SK-N-SH (cell line): ENCODE measurements at regions not wholly inside any gene's neighbourhood (a gene's known extent, or its start where the extent isn't known, plus 50 kb on each side); places are given as distances from the start of the nearest gene placed in this dataset.

ENCODE experiments used
- CTCF ChIA-PET: fragments of 300-600, 350-600 bp; formaldehyde crosslinking; extraction: SDS; loops from one replicate; lab custom pipeline; 2021; lab: Yijun Ruan, JAX
- POLR2A ChIA-PET: fragments of 350-600 bp; sonication (Branson Sonifier 250); formaldehyde crosslinking; extraction: SDS; loops from one replicate; lab custom pipeline; 2020; ENCODE audit warnings: antibody characterized with exemption, inconsistent platforms; lab: Yijun Ruan, JAX
- DNase-seq: peaks from one replicate; pipeline ENCODE4 v3.0.0; 2012
- H2AFZ ChIP-seq: fragments of 200-600 bp; sonication (generic); 2 replicates; pipeline ENCODE4 v1.8.1; 2016; ENCODE audit warnings: antibody characterized with exemption, mild to moderate bottlenecking, low read depth
- H3F3A ChIP-seq: fragments of 200-600 bp; sonication (generic); replicated peaks from 2 replicates; pipeline ENCODE3; 2016; ENCODE audit warnings: antibody characterized with exemption, mild to moderate bottlenecking; ENCODE audit not compliant: insufficient read depth
- H3K27ac ChIP-seq, 2 experiments: fragments of 200-500 bp in 1 of 2; fragments of 200-600 bp in 1 of 2; sonication (Bioruptor generic) in 1 of 2; sonication (generic), shearing (Covaris generic) in 1 of 2; 2 replicates each; pipeline versions ENCODE4 v1.5.1 to v1.6.1; 2014 to 2016; ENCODE audit warnings: low read depth in 2 of 2, inconsistent platforms in 1 of 2, low read length in 1 of 2, mild to moderate bottlenecking in 1 of 2, mixed read lengths in 1 of 2
- H3K27me3 ChIP-seq: fragments of 200-600 bp; sonication (generic), shearing (Covaris generic); 2 replicates; pipeline ENCODE4 v1.6.1; 2016; ENCODE audit warnings: mixed run types; ENCODE audit not compliant: insufficient read depth
- H3K36me3 ChIP-seq, 2 experiments: fragments of 200-500 bp in 1 of 2; fragments of 200-600 bp in 1 of 2; sonication (Bioruptor generic) in 1 of 2; sonication (generic) in 1 of 2; replicated peaks in 1 of 2; 2 replicates each; pipeline versions ENCODE3 to v1.5.1; 2014 to 2016; ENCODE audit warnings: low read length in 1 of 2, mild to moderate bottlenecking in 1 of 2; ENCODE audit not compliant: insufficient read depth in 2 of 2, control insufficient read depth in 1 of 2
- H3K4me1 ChIP-seq, 2 experiments: fragments of 200-500 bp in 1 of 2; fragments of 200-600 bp in 1 of 2; sonication (Bioruptor generic) in 1 of 2; sonication (generic), shearing (Covaris generic) in 1 of 2; 2 replicates each; pipeline versions ENCODE4 v1.5.1 to v1.6.1; 2014 to 2016; ENCODE audit warnings: low read depth in 1 of 2, low read length in 1 of 2, mixed run types in 1 of 2; ENCODE audit not compliant: insufficient read depth in 2 of 2, control insufficient read depth in 1 of 2
- H3K4me2 ChIP-seq: fragments of 200-600 bp; sonication (generic), shearing (Covaris generic); 2 replicates; pipeline ENCODE4 v1.6.1; 2017; ENCODE audit warnings: mixed run types
- H3K4me3 ChIP-seq, 2 experiments: fragments of 200-500 bp in 1 of 2; fragments of 200-600 bp in 1 of 2; sonication (Bioruptor generic) in 1 of 2; sonication (generic), shearing (Covaris generic) in 1 of 2; 2 replicates each; pipeline versions ENCODE4 v1.5.1 to v1.8.1; 2014 to 2016; ENCODE audit warnings: low read depth in 2 of 2, inconsistent platforms in 1 of 2, low read length in 1 of 2, mild to moderate bottlenecking in 1 of 2, mixed read lengths in 1 of 2, moderate library complexity in 1 of 2
- H3K79me2 ChIP-seq: fragments of 200-600 bp; sonication (generic); 2 replicates; pipeline ENCODE4 v1.8.1; 2017; ENCODE audit warnings: mild to moderate bottlenecking; ENCODE audit not compliant: insufficient read depth
- H3K9ac ChIP-seq: fragments of 200-600 bp; sonication (generic); 2 replicates; pipeline ENCODE4 v1.6.1; 2017; ENCODE audit warnings: mixed run types
- H3K9me2 ChIP-seq: fragments of 200-600 bp; sonication (generic); 2 replicates; pipeline ENCODE4 v1.6.1; 2017; ENCODE audit warnings: mixed run types
- H3K9me3 ChIP-seq: fragments of 200-600 bp; sonication (generic); 2 replicates; pipeline ENCODE4 v1.6.1; 2017; ENCODE audit warnings: mixed run types, mild to moderate bottlenecking, moderate library complexity
- H4K20me1 ChIP-seq: fragments of 200-600 bp; sonication (generic); 2 replicates; pipeline ENCODE4 v1.6.1; 2017; ENCODE audit warnings: mild to moderate bottlenecking, mixed run types; ENCODE audit not compliant: insufficient read depth
- CTCF ChIP-seq: fragments of 200-600 bp; sonication (generic); IDR thresholded peaks from 2 replicates; pipeline ENCODE4 v1.6.1; 2017; ENCODE audit warnings: antibody characterized with exemption, mild to moderate bottlenecking, moderate library complexity
- FOSL2 ChIP-seq: IDR thresholded peaks from 2 replicates; pipeline ENCODE4 v1.4.0; 2012; ENCODE audit warnings: low read depth, mild to moderate bottlenecking, moderate library complexity, borderline replicate concordance
- FOXJ3 ChIP-seq: sonication (generic); formaldehyde crosslinking; IDR thresholded peaks from 2 replicates; pipeline ENCODE4 v1.5.1; 2020; ENCODE audit warnings: mild to moderate bottlenecking, missing genetic modification reagents
- FOXM1 ChIP-seq: IDR thresholded peaks from 2 replicates; pipeline ENCODE4 v1.4.0; 2012; ENCODE audit warnings: low read depth, mild to moderate bottlenecking
- GATA2 ChIP-seq: sonication (generic); formaldehyde crosslinking; IDR thresholded peaks from 2 replicates; pipeline ENCODE4 v1.5.0; 2020; ENCODE audit warnings: mild to moderate bottlenecking, missing genetic modification reagents
- JUND ChIP-seq: IDR thresholded peaks from 2 replicates; pipeline ENCODE4 v1.4.0; 2012
- MAX ChIP-seq: IDR thresholded peaks from 2 replicates; pipeline ENCODE4 v1.4.0; 2012; ENCODE audit warnings: low read depth
- MEF2A ChIP-seq: IDR thresholded peaks from 2 replicates; pipeline ENCODE4 v1.4.0; 2012; ENCODE audit warnings: low read depth, borderline replicate concordance
- NFIC ChIP-seq: IDR thresholded peaks from 2 replicates; pipeline ENCODE4 v1.4.0; 2012; ENCODE audit warnings: borderline replicate concordance
- PBX3 ChIP-seq: IDR thresholded peaks from 2 replicates; pipeline ENCODE4; 2012
- POLR2AphosphoS5 ChIP-seq: IDR thresholded peaks from 2 replicates; pipeline ENCODE4 v1.6.1; 2012; ENCODE audit warnings: low read depth, low read length
- RAD21 ChIP-seq: IDR thresholded peaks from 2 replicates; pipeline ENCODE4 v1.6.1; 2012; ENCODE audit warnings: mild to moderate bottlenecking, low read length
- REST ChIP-seq: IDR thresholded peaks from 2 replicates; pipeline ENCODE4 v1.6.1; 2012; ENCODE audit warnings: mild to moderate bottlenecking, low read depth, low read length, moderate library complexity
- SIN3A ChIP-seq: IDR thresholded peaks from 2 replicates; pipeline ENCODE4 v1.6.1; 2012; ENCODE audit warnings: low read depth, mild to moderate bottlenecking, low read length, moderate library complexity, borderline replicate concordance
- SMC3 ChIP-seq: IDR thresholded peaks from 2 replicates; pipeline ENCODE4 v1.6.1; 2012; ENCODE audit warnings: low read depth, low read length, improper control_type of control experiment
- TAF1 ChIP-seq: IDR thresholded peaks from 2 replicates; pipeline ENCODE4 v1.6.1; 2012; ENCODE audit warnings: low read depth, mild to moderate bottlenecking, low read length, moderate library complexity, borderline replicate concordance
- TCF12 ChIP-seq: IDR thresholded peaks from 2 replicates; pipeline ENCODE4 v1.4.0; 2012
- USF1 ChIP-seq: IDR thresholded peaks from 2 replicates; pipeline ENCODE4 v1.4.0; 2012; ENCODE audit warnings: low read depth, borderline replicate concordance
- USF2 ChIP-seq: fragments of 150-350 bp; IDR thresholded peaks from 2 replicates; pipeline ENCODE4 v1.6.1; 2017; ENCODE audit warnings: antibody characterized with exemption, low read length, low read depth, borderline replicate concordance
- YY1 ChIP-seq: IDR thresholded peaks from 2 replicates; pipeline ENCODE4 v1.4.0; 2012; ENCODE audit warnings: low read depth, mild to moderate bottlenecking
- WGBS: methylation state at CpG from one replicate; pipeline ENCODE4 v1.1.6; 2017; ENCODE audit warnings: low lambda C conversion rate; 5-methylcytosine and 5-hydroxymethylcytosine counted together

GRCh38 chr1:188240772-188241406 lies 1412.1 kb downstream of the PLA2G4A start:
- DNase-seq: no peak
- TF ChIP-seq FOXJ3 (CRISPR knock-in tag): no peak
- TF ChIP-seq USF2: no peak
- TF ChIP-seq USF1: no peak
- no peak for TF ChIP-seq SIN3A
- TF ChIP-seq MAX: no peak
- no peak for TF ChIP-seq REST
- no peak for TF ChIP-seq NFIC
- TF ChIP-seq YY1: no peak
- TF ChIP-seq PBX3: no peak
- no peak for TF ChIP-seq FOXM1
- TF ChIP-seq RAD21: no peak
- TF ChIP-seq SMC3: no peak
- no peak for TF ChIP-seq FOSL2
- no peak for TF ChIP-seq POLR2AphosphoS5
- no peak for TF ChIP-seq JUND
- TF ChIP-seq TAF1: no peak
- no peak for TF ChIP-seq GATA2 (CRISPR knock-in tag)
- TF ChIP-seq TCF12: no peak
- no peak for TF ChIP-seq CTCF
- no peak for TF ChIP-seq MEF2A
- CTCF ChIA-PET: no interaction called here
- WGBS: 83% methylated on average over 3 of the region's 3 CpGs
- Histone ChIP-seq H3K9me3 (no peaks in the 10 kb centered on the region), H3K36me3 (no peaks in the 10 kb centered on the region), H3K79me2 (no peaks in the 10 kb centered on the region), H3K9ac (no peak overlapping the region), H3K4me3 (no peak overlapping the region), H4K20me1 (no peaks in the 10 kb centered on the region), H3K9me2 (no peaks in the 10 kb centered on the region; the same call in 1 of the 2 replicates), H3K27me3 (no peaks in the 10 kb centered on the region), H3K27ac (no peak overlapping the region), H3F3A (peaks cover 9% of the 10 kb centered on the region), H2AFZ (no peak overlapping the region), H3K4me2 (no peak overlapping the region), H3K4me1 (no peaks in the 10 kb centered on the region; a peak in 2 of 4 replicates)
- POLR2A ChIA-PET: no interaction called here
